Glutamatergic neuron (in vitro differentiated cells): ENCODE measurements at regions not wholly inside any gene's neighbourhood (a gene's known extent, or its start where the extent isn't known, plus 50 kb on each side); places are given as distances from the start of the nearest gene placed in this dataset.
"Not testable (repeated sequence)": the region's sequence is repeated elsewhere in the genome, so short reads cannot be mapped to it uniquely, and the experiment has no call there.

Experiments
- DNase-seq: peaks from one replicate; pipeline ENCODE4 v3.0.0; 2022
- H3K27ac Mint-ChIP-seq: one replicate; pipeline ENCODE4 v1.8.0; 2020; ENCODE audit warnings: mild to moderate bottlenecking, mixed read lengths, inconsistent platforms; ENCODE audit not compliant: unreplicated experiment
- H3K27me3 Mint-ChIP-seq: one replicate; pipeline ENCODE4 v1.8.0; 2020; ENCODE audit warnings: mild to moderate bottlenecking, moderate library complexity, mixed read lengths, inconsistent platforms; ENCODE audit not compliant: unreplicated experiment
- H3K36me3 Mint-ChIP-seq: one replicate; pipeline ENCODE4 v1.8.0; 2020; ENCODE audit warnings: mild to moderate bottlenecking, mixed read lengths, inconsistent platforms; ENCODE audit not compliant: unreplicated experiment
- H3K4me1 Mint-ChIP-seq: one replicate; pipeline ENCODE4 v1.8.0; 2020; ENCODE audit warnings: mild to moderate bottlenecking, low read depth, mixed read lengths, inconsistent platforms; ENCODE audit not compliant: unreplicated experiment
- H3K4me3 Mint-ChIP-seq: one replicate; pipeline ENCODE4 v1.8.0; 2020; ENCODE audit warnings: mild to moderate bottlenecking, mixed read lengths, inconsistent platforms; ENCODE audit not compliant: unreplicated experiment
- H3K9me3 Mint-ChIP-seq: one replicate; pipeline ENCODE4 v1.8.0; 2020; ENCODE audit warnings: mild to moderate bottlenecking, moderate library complexity, mixed read lengths, inconsistent platforms; ENCODE audit not compliant: unreplicated experiment
- CTCF ChIP-seq: fragments of 200-600 bp; sonication (generic); IDR thresholded peaks from one replicate; pipeline ENCODE4 v1.5.0; 2021; ENCODE audit not compliant: partially characterized antibody, unreplicated experiment

DNA sequence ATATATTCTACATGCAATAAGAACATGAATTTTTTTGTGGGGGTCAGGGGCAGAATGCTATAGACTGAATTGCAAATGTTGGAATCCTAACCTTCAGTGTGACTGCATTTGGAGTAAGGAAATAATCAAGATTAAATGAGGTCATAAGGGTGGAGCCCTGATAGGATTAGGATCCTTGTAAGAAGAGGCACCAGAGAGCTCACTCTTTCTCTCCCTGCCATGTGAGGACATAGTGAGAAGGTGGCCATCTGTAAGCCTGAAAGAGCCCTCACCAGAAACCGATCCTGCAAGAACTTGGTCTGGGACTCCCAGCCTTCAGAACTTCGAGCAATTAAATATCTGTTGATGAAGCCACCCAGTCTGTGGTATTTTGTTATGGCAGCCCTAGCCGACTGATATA is 70.3 kb upstream of the SOX13 start:
- Mint-ChIP-seq H3K4me1 (no peaks in the 10 kb centered on the region), H3K9me3 (peaks cover 3% of the 10 kb centered on the region), H3K27me3 (no peaks in the 10 kb centered on the region), H3K4me3 (no peak overlapping the region), H3K27ac (no peak overlapping the region), H3K36me3 (no peaks in the 10 kb centered on the region)
- DNase-seq = no peak
- TF ChIP-seq CTCF = no peak

- Mint-ChIP-seq H3K36me3 (no peaks in the 10 kb centered on the region), H3K27me3 (no peaks in the 10 kb centered on the region)
Observed at GRCh38 chr1:204003536-204003935, 69.4 kb upstream of the SOX13 start.

DNA sequence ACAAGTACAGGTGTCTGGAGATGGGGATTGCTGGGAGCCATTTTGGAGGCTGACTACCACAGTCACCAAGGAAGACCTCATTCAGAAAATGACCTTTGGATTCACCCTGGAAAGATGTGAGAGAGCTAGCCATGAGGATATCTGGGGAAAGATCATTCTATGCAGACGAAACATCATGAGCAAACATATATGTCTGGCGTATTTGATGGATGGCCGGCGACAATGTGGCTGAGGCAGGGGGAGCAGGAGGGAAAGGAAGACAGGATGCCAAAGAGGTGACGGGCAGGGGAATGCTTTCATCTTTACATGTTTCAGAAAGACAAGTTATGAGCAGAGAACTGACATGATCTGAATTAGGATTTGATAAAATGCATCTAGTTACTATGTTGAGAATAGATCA is 61.5 kb upstream of the SOX13 start:
- no peak overlapping the region for H3K4me3 Mint-ChIP-seq
- DNase-seq = no peak
- no peaks in the 10 kb centered on the region for H3K9me3 Mint-ChIP-seq
- TF ChIP-seq CTCF = no peak
- H3K36me3 Mint-ChIP-seq = no peaks in the 10 kb centered on the region
- H3K27ac Mint-ChIP-seq = no peak overlapping the region
- no peaks in the 10 kb centered on the region for H3K27me3 Mint-ChIP-seq
- no peaks in the 10 kb centered on the region for H3K4me1 Mint-ChIP-seq

More at GRCh38 chr1:204003536-204003935, 69.4 kb upstream of the SOX13 start:
- Mint-ChIP-seq H3K4me1 (no peaks in the 10 kb centered on the region), H3K27ac (no peak overlapping the region), H3K4me3 (no peak overlapping the region), H3K9me3 (no peaks in the 10 kb centered on the region)
- DNase-seq = no peak
- no peak for TF ChIP-seq CTCF

DNA sequence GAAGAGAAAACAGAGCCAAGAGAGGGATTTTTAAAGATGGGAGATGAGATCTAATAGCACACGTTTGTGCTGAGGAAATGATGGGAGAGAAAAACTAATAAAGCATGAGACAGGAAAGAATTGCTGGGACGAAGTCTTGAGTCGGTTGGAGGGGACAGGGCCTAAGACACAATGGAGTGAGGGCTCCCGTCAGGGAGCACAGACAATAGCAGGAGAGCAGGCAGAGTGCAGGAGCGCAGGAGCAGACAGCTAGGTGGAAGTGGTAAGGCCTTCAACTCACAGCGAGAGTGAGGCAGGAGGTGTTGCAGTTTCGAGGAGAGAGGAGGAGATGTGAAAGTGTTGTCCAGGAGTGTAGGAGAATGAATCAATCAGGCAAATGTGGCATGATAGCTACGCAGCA is 59.9 kb upstream of the SOX13 start:
- Mint-ChIP-seq H3K27me3 (no peaks in the 10 kb centered on the region), H3K4me1 (no peaks in the 10 kb centered on the region), H3K36me3 (no peaks in the 10 kb centered on the region), H3K4me3 (no peak overlapping the region), H3K27ac (no peak overlapping the region), H3K9me3 (no peaks in the 10 kb centered on the region)
- DNase-seq = no peak
- TF ChIP-seq CTCF = no peak

GRCh38 chr1:204014336-204014735 is 58.6 kb upstream of the SOX13 start:
- DNase-seq = no peak
- Mint-ChIP-seq H3K4me3 (no peak overlapping the region), H3K9me3 (no peaks in the 10 kb centered on the region), H3K36me3 (peaks cover 4% of the 10 kb centered on the region), H3K27me3 (peaks cover 1% of the 10 kb centered on the region), H3K27ac (no peak overlapping the region), H3K4me1 (peaks cover 2% of the 10 kb centered on the region)
- no peak for TF ChIP-seq CTCF

- not testable (repeated sequence) for H3K27ac Mint-ChIP-seq, H3K27me3 Mint-ChIP-seq, DNase-seq, H3K9me3 Mint-ChIP-seq, H3K36me3 Mint-ChIP-seq, H3K4me1 Mint-ChIP-seq, H3K4me3 Mint-ChIP-seq
Observed at GRCh38 chr1:204014961-204015360, 58.0 kb upstream of the SOX13 start.
